HG03442 (cell line): ENCODE measurements at regions not wholly inside any gene's neighbourhood (a gene's known extent, or its start where the extent isn't known, plus 50 kb on each side); places are given as distances from the start of the nearest gene placed in this dataset.
"Not testable (repeated sequence)": the region's sequence is repeated elsewhere in the genome, so short reads cannot be mapped to it uniquely, and the experiment has no call there.

Source experiments
- ATAC-seq: cut with Tn5 transposase; IDR thresholded peaks from one replicate; pipeline ENCODE4 v1.9.1; 2021; ENCODE audit warnings: mild to moderate bottlenecking, moderate library complexity; ENCODE audit not compliant: unreplicated experiment

- ATAC-seq = no peak
Observed at GRCh38 chr4:120318196-120318846, 251.7 kb upstream of the MAD2L1 start.

- ATAC-seq = no peak
Observed at GRCh38 chr4:120317713-120318112, 251.1 kb upstream of the MAD2L1 start.

GRCh38 chr4:120316416-120316815, 249.8 kb upstream of the MAD2L1 start:
- no peak for ATAC-seq

- ATAC-seq = no peak
Observed at GRCh38 chr4:120314969-120315368, 248.3 kb upstream of the MAD2L1 start.

- no peak for ATAC-seq
Observed at GRCh38 chr4:120304801-120305200, 238.2 kb upstream of the MAD2L1 start.

GRCh38 chr4:120299631-120300030, 233.0 kb upstream of the MAD2L1 start:
- no peak for ATAC-seq

- ATAC-seq = no peak
Observed at GRCh38 chr4:120293341-120293740, 226.7 kb upstream of the MAD2L1 start.

- ATAC-seq = no peak
Observed at GRCh38 chr4:120291541-120291940, 224.9 kb upstream of the MAD2L1 start.

GRCh38 chr4:120290553-120290952, 223.9 kb upstream of the MAD2L1 start:
- no peak for ATAC-seq

- ATAC-seq = no peak
Observed at GRCh38 chr4:120286813-120287212, 220.2 kb upstream of the MAD2L1 start.

GRCh38 chr4:120281581-120281980, 214.9 kb upstream of the MAD2L1 start:
- no peak for ATAC-seq

- ATAC-seq = no peak
Observed at GRCh38 chr4:120277391-120277790, 210.7 kb upstream of the MAD2L1 start.

GRCh38 chr4:120266602-120267001, 200.0 kb upstream of the MAD2L1 start:
- ATAC-seq = no peak

GRCh38 chr4:120263618-120264017, 197.0 kb upstream of the MAD2L1 start:
- no peak for ATAC-seq

GRCh38 chr4:120261117-120261516, 194.5 kb upstream of the MAD2L1 start:
- no peak for ATAC-seq

- ATAC-seq = not testable (repeated sequence)
Observed at GRCh38 chr4:120256112-120256775, 189.6 kb upstream of the MAD2L1 start.

- ATAC-seq = no peak
Observed at GRCh38 chr4:120238277-120238973, 171.8 kb upstream of the MAD2L1 start.

GRCh38 chr4:120236873-120237272, 170.2 kb upstream of the MAD2L1 start:
- ATAC-seq = no peak

GRCh38 chr4:120232050-120232449, 165.4 kb upstream of the MAD2L1 start:
- no peak for ATAC-seq

GRCh38 chr4:120228086-120228485, 161.4 kb upstream of the MAD2L1 start:
- ATAC-seq = no peak

- no peak for ATAC-seq
Observed at GRCh38 chr4:120227554-120227953, 160.9 kb upstream of the MAD2L1 start.

GRCh38 chr4:120225527-120225926, 158.9 kb upstream of the MAD2L1 start:
- ATAC-seq = no peak
